ENCODE measurements at regions not wholly inside any gene's neighbourhood (a gene's known extent, or its start where the extent isn't known, plus 50 kb on each side); places are given as distances from the start of the nearest gene placed in this dataset.
"Not testable (repeated sequence)": the region's sequence is repeated elsewhere in the genome, so short reads cannot be mapped to it uniquely, and the experiment has no call there.

GRCh38 chr22:23499845-23500500, 80.1 kb downstream of the IGLL1 start:
- Mint-ChIP-seq H3K4me1 (ENCODE audit: insufficient read depth, unreplicated experiment) (no peaks in the 10 kb centered on the region), H3K27me3 (ENCODE audit: insufficient read depth, unreplicated experiment) (peaks cover 38% of the 10 kb centered on the region), H3K36me3 (ENCODE audit: insufficient read depth, unreplicated experiment) (no peaks in the 10 kb centered on the region), H3K9me3 (ENCODE audit: unreplicated experiment) (no peaks in the 10 kb centered on the region), H3K27ac (ENCODE audit: low read depth, unreplicated experiment) (no peak overlapping the region), H3K4me3 (ENCODE audit: unreplicated experiment) (no peak overlapping the region)
- ChIA-PET CTCF (no interaction called here), POLR2A (no interaction called here)
- TF ChIP-seq CTCF (IDR thresholded peaks at IDR 0.05; ENCODE audit: unreplicated experiment) = no peak
- BruUV-seq (replicated peaks) = no TSS peak
- no peak for DNase-seq (ENCODE audit: unreplicated experiment)
- intact Hi-C loops (cut with micrococcal nuclease) = no loop called here

- Mint-ChIP-seq H3K4me3 (ENCODE audit: unreplicated experiment) (no peak overlapping the region), H3K4me1 (ENCODE audit: insufficient read depth, unreplicated experiment) (no peaks in the 10 kb centered on the region), H3K36me3 (ENCODE audit: insufficient read depth, unreplicated experiment) (no peaks in the 10 kb centered on the region), H3K9me3 (ENCODE audit: unreplicated experiment) (no peaks in the 10 kb centered on the region), H3K27ac (ENCODE audit: low read depth, unreplicated experiment) (no peak overlapping the region), H3K27me3 (ENCODE audit: insufficient read depth, unreplicated experiment) (peaks cover 30% of the 10 kb centered on the region)
- TF ChIP-seq CTCF (IDR thresholded peaks at IDR 0.05; ENCODE audit: unreplicated experiment) = no peak
- ChIA-PET POLR2A (no interaction called here), CTCF (interaction anchor here (0.5 kb wide), 1 partner anchor 731 kb away, joined by 3 read pairs; no protein-coding TSS in a partner anchor)
- intact Hi-C loops (cut with micrococcal nuclease) = no loop called here
- no TSS peak for BruUV-seq (replicated peaks)
- DNase-seq (ENCODE audit: unreplicated experiment) = no peak
Observed at GRCh38 chr22:23498811-23499798, 81.0 kb downstream of the IGLL1 start.

GRCh38 chr22:23497889-23498288, 82.2 kb downstream of the IGLL1 start:
- CTCF ChIA-PET; BruUV-seq (replicated peaks): not testable (repeated sequence)

GRCh38 chr22:23497016-23497885, 82.8 kb downstream of the IGLL1 start:
- ChIA-PET CTCF (no interaction called here), POLR2A (no interaction called here)
- BruUV-seq (replicated peaks) = no TSS peak
- H3K36me3 Mint-ChIP-seq (ENCODE audit: insufficient read depth, unreplicated experiment) = no peaks in the 10 kb centered on the region
- peaks cover 18% of the 10 kb centered on the region for H3K27me3 Mint-ChIP-seq (ENCODE audit: insufficient read depth, unreplicated experiment)
- no peaks in the 10 kb centered on the region for H3K4me1 Mint-ChIP-seq (ENCODE audit: insufficient read depth, unreplicated experiment)
- no peak overlapping the region for H3K27ac Mint-ChIP-seq (ENCODE audit: low read depth, unreplicated experiment)
- intact Hi-C loops (cut with micrococcal nuclease) = no loop called here
- no peak for DNase-seq (ENCODE audit: unreplicated experiment)
- H3K4me3 Mint-ChIP-seq (ENCODE audit: unreplicated experiment) = no peak overlapping the region
- no peaks in the 10 kb centered on the region for H3K9me3 Mint-ChIP-seq (ENCODE audit: unreplicated experiment)
- TF ChIP-seq CTCF (IDR thresholded peaks at IDR 0.05; ENCODE audit: unreplicated experiment) = no peak

More at GRCh38 chr22:23497889-23498288, 82.2 kb downstream of the IGLL1 start:
- POLR2A ChIA-PET; H3K4me1 Mint-ChIP-seq (ENCODE audit: insufficient read depth, unreplicated experiment); H3K9me3 Mint-ChIP-seq (ENCODE audit: unreplicated experiment); DNase-seq (ENCODE audit: unreplicated experiment); intact Hi-C loops (cut with micrococcal nuclease); H3K4me3 Mint-ChIP-seq (ENCODE audit: unreplicated experiment); H3K36me3 Mint-ChIP-seq (ENCODE audit: insufficient read depth, unreplicated experiment); H3K27ac Mint-ChIP-seq (ENCODE audit: low read depth, unreplicated experiment): not testable (repeated sequence)
- H3K27me3 Mint-ChIP-seq (ENCODE audit: insufficient read depth, unreplicated experiment) = peaks cover 18% of the 10 kb centered on the region

Data from MCF 10A (cell line).